ENCODE measurements at regions not wholly inside any gene's neighbourhood (a gene's known extent, or its start where the extent isn't known, plus 50 kb on each side); places are given as distances from the start of the nearest gene placed in this dataset.

DNA sequence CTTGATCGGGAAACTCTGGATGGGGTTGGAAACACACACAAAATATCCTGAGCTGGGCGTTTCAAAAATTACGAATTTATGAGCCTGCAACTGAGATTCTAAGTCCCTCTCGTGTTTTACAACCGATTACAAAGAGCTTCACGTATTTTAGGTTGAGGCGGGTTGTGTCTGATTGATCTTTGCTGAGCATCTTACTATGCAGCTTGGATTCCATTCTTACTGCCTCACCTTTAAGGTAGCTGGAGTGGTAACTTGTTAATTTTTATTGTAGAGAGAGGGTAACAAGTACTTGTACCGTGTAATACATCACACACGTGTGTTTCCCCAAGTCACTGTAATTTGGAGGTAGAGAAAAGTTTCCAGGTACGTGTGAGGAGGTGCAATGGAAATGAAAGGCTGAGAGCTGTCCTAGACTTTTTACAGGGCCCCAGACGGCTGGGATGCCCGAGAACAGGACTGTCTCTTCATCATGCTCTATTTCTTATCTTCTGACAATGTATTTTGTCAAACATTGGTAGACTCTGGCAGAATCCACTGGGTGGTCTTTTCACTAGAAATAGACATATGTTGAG is 97.8 kb upstream of the TENM3 start:
- H3K9me3 ChIP-seq (ENCODE audit: control insufficient read depth, insufficient read depth, low read length) = no peaks in the 10 kb centered on the region
- H3K27ac ChIP-seq (ENCODE audit: low read depth, low read length) = peak overlapping the region; percentile 95
- H3K4me1 ChIP-seq (ENCODE audit: control insufficient read depth, insufficient read depth, low read length) = peaks cover 55% of the 10 kb centered on the region
- peak overlapping the region; percentile 17 for H3K9ac ChIP-seq (ENCODE audit: low read depth, low read length)
- H3K4me3 ChIP-seq (ENCODE audit: low read depth, low read length) = peak overlapping the region; percentile 70
- H3K36me3 ChIP-seq (ENCODE audit: control insufficient read depth, insufficient read depth, low read length) = no peaks in the 10 kb centered on the region
- peaks cover 21% of the 10 kb centered on the region for H3K27me3 ChIP-seq (ENCODE audit: control insufficient read depth, insufficient read depth, low read length)

DNA sequence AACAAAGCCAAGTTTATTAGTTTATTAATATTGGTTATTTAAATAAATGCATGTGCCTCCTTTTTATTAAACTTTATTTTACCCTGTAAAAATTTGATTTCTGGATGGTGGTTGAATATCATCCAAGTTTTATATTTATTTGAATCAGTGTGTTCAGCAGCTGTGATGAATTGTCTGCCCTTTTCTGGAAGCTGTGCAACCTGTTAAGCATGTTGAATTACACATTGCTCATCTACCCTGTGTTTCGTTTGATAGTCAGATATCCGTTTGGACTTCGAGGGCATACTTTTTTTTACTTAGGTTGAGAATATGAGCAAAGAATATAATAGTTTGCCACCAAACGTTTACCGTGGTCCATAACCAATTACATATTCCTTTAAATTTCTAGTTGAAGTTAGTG is 95.8 kb upstream of the TENM3 start:
- H3K9ac ChIP-seq (ENCODE audit: low read depth, low read length) = no peak overlapping the region
- H3K36me3 ChIP-seq (ENCODE audit: control insufficient read depth, insufficient read depth, low read length) = no peaks in the 10 kb centered on the region
- H3K4me1 ChIP-seq (ENCODE audit: control insufficient read depth, insufficient read depth, low read length) = peaks cover 47% of the 10 kb centered on the region
- H3K27me3 ChIP-seq (ENCODE audit: control insufficient read depth, insufficient read depth, low read length) = peaks cover 2% of the 10 kb centered on the region; the same call in 1 of the 2 replicates
- 0 out of 2 replicates have a peak overlapping the region, but pooled peaks have one; percentile 12 for H3K4me3 ChIP-seq (ENCODE audit: low read depth, low read length)
- H3K27ac ChIP-seq (ENCODE audit: low read depth, low read length) = no peak overlapping the region
- no peaks in the 10 kb centered on the region for H3K9me3 ChIP-seq (ENCODE audit: control insufficient read depth, insufficient read depth, low read length)

DNA sequence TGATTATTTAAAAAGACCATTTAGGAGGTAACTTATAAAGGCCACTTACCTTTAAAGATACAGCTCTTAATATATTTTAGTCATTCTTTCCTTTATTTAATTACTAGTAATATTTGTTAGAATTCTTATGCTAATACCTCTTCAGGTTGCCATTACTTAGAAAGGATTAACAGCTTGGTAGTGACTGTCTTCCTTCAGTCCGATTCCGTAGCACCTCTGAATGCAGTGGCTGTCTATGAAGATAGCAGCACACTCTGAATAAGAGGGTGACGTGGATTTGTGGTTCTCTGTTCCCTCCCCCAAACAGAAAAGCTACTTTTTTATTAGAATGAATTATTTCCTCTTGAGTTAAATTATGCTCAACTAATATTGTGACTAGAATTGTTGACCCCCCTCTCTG is 92.6 kb upstream of the TENM3 start:
- Histone ChIP-seq H3K9me3 (ENCODE audit: control insufficient read depth, insufficient read depth, low read length) (no peaks in the 10 kb centered on the region), H3K9ac (ENCODE audit: low read depth, low read length) (no peak overlapping the region), H3K27me3 (ENCODE audit: control insufficient read depth, insufficient read depth, low read length) (no peaks in the 10 kb centered on the region), H3K4me1 (ENCODE audit: control insufficient read depth, insufficient read depth, low read length) (peaks cover 44% of the 10 kb centered on the region), H3K4me3 (ENCODE audit: low read depth, low read length) (no peak overlapping the region), H3K36me3 (ENCODE audit: control insufficient read depth, insufficient read depth, low read length) (no peaks in the 10 kb centered on the region), H3K27ac (ENCODE audit: low read depth, low read length) (no peak overlapping the region)

DNA sequence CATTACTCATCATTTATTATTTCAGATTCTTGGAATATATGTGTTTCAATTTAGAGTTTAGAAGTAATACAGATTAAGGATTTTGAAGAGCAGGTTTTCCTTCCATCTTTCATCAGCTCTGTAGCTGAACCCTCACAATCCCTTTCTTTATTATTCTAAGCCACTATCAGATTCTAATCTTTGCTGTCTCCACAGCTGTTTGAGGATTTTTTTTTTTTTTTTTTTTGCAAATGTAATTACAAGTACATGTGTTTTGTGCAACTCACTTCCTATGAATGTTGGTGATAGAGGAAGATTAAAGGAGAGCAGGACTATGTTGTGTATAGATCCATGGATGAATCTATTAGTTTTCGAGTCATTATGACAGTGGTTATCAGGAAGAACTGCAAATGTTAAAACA is 87.4 kb upstream of the TENM3 start:
- H3K27me3 ChIP-seq (ENCODE audit: control insufficient read depth, insufficient read depth, low read length) = no peaks in the 10 kb centered on the region
- peaks cover 5% of the 10 kb centered on the region for H3K4me1 ChIP-seq (ENCODE audit: control insufficient read depth, insufficient read depth, low read length)
- H3K27ac ChIP-seq (ENCODE audit: low read depth, low read length) = no peak overlapping the region
- no peak overlapping the region for H3K4me3 ChIP-seq (ENCODE audit: low read depth, low read length)
- H3K9ac ChIP-seq (ENCODE audit: low read depth, low read length) = no peak overlapping the region
- H3K36me3 ChIP-seq (ENCODE audit: control insufficient read depth, insufficient read depth, low read length) = no peaks in the 10 kb centered on the region
- no peaks in the 10 kb centered on the region for H3K9me3 ChIP-seq (ENCODE audit: control insufficient read depth, insufficient read depth, low read length)

DNA sequence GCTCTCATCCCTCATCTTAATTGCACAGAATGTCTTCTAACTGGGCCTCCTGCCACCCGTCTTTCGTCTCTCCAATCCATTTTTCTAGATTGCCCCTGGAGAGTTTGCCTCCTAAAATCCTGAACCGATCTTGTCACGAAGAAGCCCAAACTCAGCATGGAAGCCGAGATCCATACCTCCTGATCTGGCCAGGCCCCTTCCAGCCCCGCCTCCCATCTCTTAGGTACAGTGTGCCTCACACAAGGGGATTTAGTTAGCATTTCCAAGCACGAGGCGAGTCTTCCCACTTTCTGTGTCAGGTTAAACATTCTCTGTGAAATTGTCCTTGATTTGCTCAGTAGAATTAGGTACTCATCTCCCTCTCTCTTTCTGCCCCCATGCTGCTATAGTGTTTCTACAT is 80.0 kb upstream of the TENM3 start:
- Histone ChIP-seq H3K36me3 (ENCODE audit: control insufficient read depth, insufficient read depth, low read length) (no peaks in the 10 kb centered on the region), H3K9ac (ENCODE audit: low read depth, low read length) (no peak overlapping the region), H3K27me3 (ENCODE audit: control insufficient read depth, insufficient read depth, low read length) (no peaks in the 10 kb centered on the region), H3K4me3 (ENCODE audit: low read depth, low read length) (no peak overlapping the region), H3K9me3 (ENCODE audit: control insufficient read depth, insufficient read depth, low read length) (no peaks in the 10 kb centered on the region), H3K4me1 (ENCODE audit: control insufficient read depth, insufficient read depth, low read length) (0 out of 2 replicates have a peak, but pooled peaks cover 7% of the 10 kb centered on the region), H3K27ac (ENCODE audit: low read depth, low read length) (no peak overlapping the region)

DNA sequence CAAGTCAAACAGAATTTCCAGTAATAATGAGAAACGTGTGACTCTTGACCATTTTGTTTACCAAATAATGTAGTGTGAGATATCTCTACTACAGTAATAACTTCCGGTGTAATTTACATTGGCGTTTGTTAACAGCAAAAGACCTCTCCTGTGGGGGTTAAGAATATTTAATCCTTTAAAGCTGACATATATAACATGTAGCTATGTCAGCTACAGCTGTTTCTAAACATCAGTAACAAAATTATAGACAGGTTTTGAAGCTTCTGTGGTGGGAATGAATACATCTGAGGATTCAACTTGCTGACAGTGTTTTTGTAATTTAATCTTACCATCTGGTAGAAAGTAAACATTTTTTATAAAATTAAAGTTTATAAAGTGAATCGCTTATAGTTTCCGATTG is 73.6 kb upstream of the TENM3 start:
- Histone ChIP-seq H3K9ac (ENCODE audit: low read depth, low read length) (no peak overlapping the region), H3K36me3 (ENCODE audit: control insufficient read depth, insufficient read depth, low read length) (no peaks in the 10 kb centered on the region), H3K27ac (ENCODE audit: low read depth, low read length) (no peak overlapping the region), H3K9me3 (ENCODE audit: control insufficient read depth, insufficient read depth, low read length) (no peaks in the 10 kb centered on the region), H3K4me3 (ENCODE audit: low read depth, low read length) (no peak overlapping the region), H3K4me1 (ENCODE audit: control insufficient read depth, insufficient read depth, low read length) (no peaks in the 10 kb centered on the region), H3K27me3 (ENCODE audit: control insufficient read depth, insufficient read depth, low read length) (no peaks in the 10 kb centered on the region)

DNA sequence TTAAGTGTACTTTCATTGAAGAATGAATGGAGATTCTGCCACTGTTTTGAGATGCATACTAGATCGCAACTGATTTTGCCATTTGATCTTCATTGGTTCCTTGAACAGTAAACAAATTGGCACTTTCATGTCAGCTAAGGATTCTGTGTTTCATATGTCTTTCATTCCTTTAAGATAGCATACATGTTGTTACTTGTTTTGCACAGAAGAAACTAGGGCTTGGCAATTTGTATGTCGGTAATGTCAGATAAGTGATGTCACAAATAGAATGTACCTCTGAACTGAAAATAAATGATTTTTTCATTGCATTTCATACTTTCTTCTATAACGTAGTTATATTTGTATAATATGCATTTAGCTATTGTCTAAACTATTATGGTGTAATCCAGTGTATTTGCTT is 73.2 kb upstream of the TENM3 start:
- Histone ChIP-seq H3K36me3 (ENCODE audit: control insufficient read depth, insufficient read depth, low read length) (no peaks in the 10 kb centered on the region), H3K4me1 (ENCODE audit: control insufficient read depth, insufficient read depth, low read length) (no peaks in the 10 kb centered on the region), H3K9me3 (ENCODE audit: control insufficient read depth, insufficient read depth, low read length) (no peaks in the 10 kb centered on the region), H3K27ac (ENCODE audit: low read depth, low read length) (no peak overlapping the region), H3K27me3 (ENCODE audit: control insufficient read depth, insufficient read depth, low read length) (no peaks in the 10 kb centered on the region), H3K9ac (ENCODE audit: low read depth, low read length) (no peak overlapping the region), H3K4me3 (ENCODE audit: low read depth, low read length) (no peak overlapping the region)

DNA sequence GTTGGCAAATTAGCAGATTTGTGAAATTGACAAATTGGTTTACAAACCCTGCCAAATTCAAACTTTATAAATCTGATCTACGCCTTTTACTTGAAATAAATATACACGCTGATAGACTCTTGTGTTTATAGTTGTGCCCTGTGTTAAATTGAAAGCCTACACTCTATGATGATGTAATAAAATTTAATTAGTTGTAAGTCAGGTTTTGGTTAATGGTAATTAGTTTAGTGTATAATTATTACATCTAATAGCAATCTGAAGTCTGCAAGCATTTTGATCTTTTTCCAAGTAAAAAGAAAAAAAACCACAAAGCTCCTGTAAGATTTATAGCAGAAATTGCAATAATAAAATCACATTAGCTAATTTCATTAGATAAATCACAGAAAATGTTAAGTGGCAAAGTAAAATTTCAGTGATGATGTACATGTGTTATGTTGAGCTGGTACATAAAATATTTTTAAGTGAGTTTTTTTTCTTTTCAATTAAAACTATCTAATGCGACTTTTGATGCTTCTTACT is 72.7 kb upstream of the TENM3 start:
- Histone ChIP-seq H3K27me3 (ENCODE audit: control insufficient read depth, insufficient read depth, low read length) (no peaks in the 10 kb centered on the region), H3K9ac (ENCODE audit: low read depth, low read length) (no peak overlapping the region), H3K9me3 (ENCODE audit: control insufficient read depth, insufficient read depth, low read length) (no peaks in the 10 kb centered on the region), H3K4me3 (ENCODE audit: low read depth, low read length) (no peak overlapping the region), H3K27ac (ENCODE audit: low read depth, low read length) (no peak overlapping the region), H3K4me1 (ENCODE audit: control insufficient read depth, insufficient read depth, low read length) (peaks cover 2% of the 10 kb centered on the region; the same call in 1 of the 2 replicates), H3K36me3 (ENCODE audit: control insufficient read depth, insufficient read depth, low read length) (no peaks in the 10 kb centered on the region)

DNA sequence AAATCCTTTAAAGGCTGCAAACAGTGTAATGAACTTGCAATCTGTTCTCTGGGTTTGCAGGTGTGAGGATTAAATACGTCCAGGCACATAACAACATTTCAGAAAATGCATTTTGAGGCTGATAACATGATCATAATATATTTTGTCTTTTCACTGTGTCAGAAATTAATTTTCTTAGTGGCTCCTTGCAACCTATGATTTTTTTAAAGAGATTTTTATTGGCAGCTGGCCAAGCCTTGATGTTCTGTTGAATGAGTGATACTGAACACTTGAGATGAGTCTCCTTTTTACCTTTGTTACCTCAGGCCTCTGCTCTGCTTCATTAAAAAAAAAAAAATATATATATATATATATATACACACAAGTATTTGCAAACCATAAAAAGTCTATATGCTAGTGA is 68.2 kb upstream of the TENM3 start:
- Histone ChIP-seq H3K4me3 (ENCODE audit: low read depth, low read length) (no peak overlapping the region), H3K9me3 (ENCODE audit: control insufficient read depth, insufficient read depth, low read length) (no peaks in the 10 kb centered on the region), H3K9ac (ENCODE audit: low read depth, low read length) (no peak overlapping the region), H3K4me1 (ENCODE audit: control insufficient read depth, insufficient read depth, low read length) (peaks cover 37% of the 10 kb centered on the region), H3K27ac (ENCODE audit: low read depth, low read length) (no peak overlapping the region), H3K36me3 (ENCODE audit: control insufficient read depth, insufficient read depth, low read length) (no peaks in the 10 kb centered on the region), H3K27me3 (ENCODE audit: control insufficient read depth, insufficient read depth, low read length) (no peaks in the 10 kb centered on the region)

DNA sequence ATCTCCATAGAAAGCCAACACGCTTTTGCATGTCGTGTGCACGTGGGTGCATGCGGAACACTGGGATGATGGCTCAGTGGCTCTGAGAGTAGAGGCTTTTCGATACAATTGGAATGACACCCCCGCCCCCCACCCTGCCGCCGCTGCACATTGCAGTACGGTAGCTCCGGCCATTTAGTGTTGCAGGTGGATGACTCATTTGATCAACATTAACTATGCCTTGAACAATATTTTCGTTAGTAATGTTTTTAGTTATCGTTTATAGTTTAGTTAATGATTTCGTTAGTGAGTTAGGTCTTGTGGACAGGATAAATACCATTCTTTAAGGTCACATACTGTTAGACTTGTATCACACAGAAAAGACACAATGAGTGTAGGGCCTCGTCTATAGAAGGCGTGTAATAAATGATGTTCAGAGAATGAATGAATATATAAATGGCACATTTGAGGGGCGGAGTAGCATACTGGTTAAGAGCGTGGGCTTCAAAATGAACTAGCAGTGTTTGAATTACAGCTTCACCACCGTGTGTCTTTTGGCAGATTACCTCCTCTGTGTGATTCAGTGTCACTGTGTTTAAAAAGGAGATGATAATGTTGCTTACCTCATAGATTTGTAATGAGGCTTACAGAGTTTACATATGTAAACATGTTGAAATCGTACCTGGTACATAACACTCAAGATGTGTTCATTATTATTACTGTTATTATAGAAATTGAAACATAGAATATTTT is 67.2 kb upstream of the TENM3 start:
- Histone ChIP-seq H3K9ac (ENCODE audit: low read depth, low read length) (no peak overlapping the region), H3K4me1 (ENCODE audit: control insufficient read depth, insufficient read depth, low read length) (peaks cover 43% of the 10 kb centered on the region), H3K36me3 (ENCODE audit: control insufficient read depth, insufficient read depth, low read length) (no peaks in the 10 kb centered on the region), H3K27ac (ENCODE audit: low read depth, low read length) (no peak overlapping the region), H3K27me3 (ENCODE audit: control insufficient read depth, insufficient read depth, low read length) (no peaks in the 10 kb centered on the region), H3K9me3 (ENCODE audit: control insufficient read depth, insufficient read depth, low read length) (no peaks in the 10 kb centered on the region), H3K4me3 (ENCODE audit: low read depth, low read length) (no peak overlapping the region)

DNA sequence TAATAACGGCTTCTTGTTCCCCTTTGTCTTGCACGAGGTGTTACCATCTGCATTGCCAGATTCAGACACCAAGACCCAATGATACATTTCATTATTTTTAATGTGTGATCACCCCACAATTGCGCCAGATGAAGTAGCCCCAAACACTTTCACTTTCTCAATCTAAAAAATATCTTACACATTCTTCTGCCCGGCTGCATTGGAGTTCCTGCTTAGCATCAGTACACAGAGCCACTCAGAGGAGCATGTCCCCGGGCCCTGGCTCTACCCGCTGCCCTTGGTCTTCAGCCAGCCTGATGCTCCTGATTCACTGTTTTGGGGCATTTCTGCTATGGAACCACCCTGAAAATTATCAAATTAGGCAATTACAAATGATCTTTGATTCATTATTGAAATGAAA is 66.0 kb upstream of the TENM3 start:
- Histone ChIP-seq H3K9ac (ENCODE audit: low read depth, low read length) (no peak overlapping the region), H3K9me3 (ENCODE audit: control insufficient read depth, insufficient read depth, low read length) (no peaks in the 10 kb centered on the region)

More for the DNA sequence above, 66.0 kb upstream of the TENM3 start:
- Histone ChIP-seq H3K4me1 (ENCODE audit: control insufficient read depth, insufficient read depth, low read length) (peaks cover 46% of the 10 kb centered on the region), H3K36me3 (ENCODE audit: control insufficient read depth, insufficient read depth, low read length) (no peaks in the 10 kb centered on the region), H3K4me3 (ENCODE audit: low read depth, low read length) (no peak overlapping the region), H3K27ac (ENCODE audit: low read depth, low read length) (no peak overlapping the region), H3K27me3 (ENCODE audit: control insufficient read depth, insufficient read depth, low read length) (no peaks in the 10 kb centered on the region)
